ENCODE measurements at regions not wholly inside any gene's neighbourhood (a gene's known extent, or its start where the extent isn't known, plus 50 kb on each side); places are given as distances from the start of the nearest gene placed in this dataset.
A peak's percentile ranks its signal among the peaks of the same experiment; 100 is the strongest.

DNA sequence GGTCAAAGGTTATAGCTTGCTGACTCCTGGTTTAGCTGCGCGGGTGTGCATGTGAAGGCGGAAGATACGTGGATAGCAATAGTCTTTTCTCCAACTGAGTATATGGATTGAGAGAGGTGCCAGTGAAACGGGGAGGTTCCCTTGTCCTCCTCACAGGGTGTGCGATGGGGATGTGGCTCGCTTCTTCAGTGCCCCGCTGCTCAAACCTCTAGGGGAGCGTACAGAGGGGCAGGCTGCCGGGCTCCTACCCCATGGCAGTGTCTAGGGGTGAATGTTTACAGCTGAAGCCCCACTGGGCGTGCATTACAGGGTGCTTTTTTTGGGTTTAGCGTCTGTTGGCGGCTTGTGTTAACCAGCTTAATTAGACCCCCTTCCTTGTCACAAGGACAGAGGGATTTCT, 438.5 kb downstream of the CCSER2 start:
- Mint-ChIP-seq H3K9me3 (peaks cover 8% of the 10 kb centered on the region), H3K27ac (no peak overlapping the region), H3K36me3 (no peaks in the 10 kb centered on the region), H3K4me1 (no peaks in the 10 kb centered on the region), H3K4me3 (no peak overlapping the region), H3K27me3 (no peaks in the 10 kb centered on the region)
- no peak for ATAC-seq

DNA sequence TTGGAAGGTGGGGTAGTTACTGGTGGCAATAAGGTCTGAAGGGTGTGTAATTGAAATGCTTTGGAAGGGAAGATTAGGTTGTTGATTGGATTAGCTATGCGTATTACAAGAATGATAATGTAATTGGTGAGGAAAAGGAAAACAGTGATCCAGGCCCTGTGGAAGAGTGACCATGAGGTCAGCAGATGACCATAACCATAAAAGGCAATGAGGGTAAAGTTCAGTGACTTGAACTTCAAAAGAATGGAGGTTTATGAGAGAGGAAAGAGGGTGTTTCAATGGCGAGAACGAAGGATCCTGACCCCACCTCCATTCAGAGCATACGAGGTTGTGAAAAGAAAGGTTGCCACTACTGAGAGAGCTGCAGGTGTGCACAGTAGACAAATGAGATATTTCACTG, 439.7 kb downstream of the CCSER2 start:
- H3K27ac Mint-ChIP-seq = no peak overlapping the region
- H3K27me3 Mint-ChIP-seq = no peaks in the 10 kb centered on the region

DNA sequence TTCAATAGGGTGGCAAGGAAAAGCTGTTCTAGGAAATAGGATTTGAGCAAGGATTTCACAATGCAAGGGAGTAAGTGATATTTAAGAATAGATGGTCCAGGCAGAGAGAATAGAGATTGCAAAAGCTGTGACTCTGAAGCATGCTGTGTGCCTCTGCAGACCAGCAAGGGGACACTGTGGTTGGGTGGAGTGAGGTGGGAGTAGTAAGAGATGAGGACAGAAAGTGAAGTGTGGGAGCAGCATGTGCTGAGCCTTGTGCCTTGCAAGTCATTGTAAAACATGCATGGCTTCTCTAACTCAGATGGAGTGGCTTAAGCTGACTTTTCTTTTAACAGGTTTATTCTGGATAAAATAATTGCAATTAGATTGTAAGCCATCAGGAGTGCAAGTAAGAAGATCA, 442.4 kb downstream of the CCSER2 start:
- Mint-ChIP-seq H3K4me1 (no peaks in the 10 kb centered on the region), H3K9me3 (peaks cover 8% of the 10 kb centered on the region), H3K36me3 (no peaks in the 10 kb centered on the region), H3K4me3 (no peak overlapping the region), H3K27me3 (no peaks in the 10 kb centered on the region), H3K27ac (no peak overlapping the region)
- ATAC-seq = no peak

More for the DNA sequence above, 439.7 kb downstream of the CCSER2 start:
- H3K9me3 Mint-ChIP-seq = peaks cover 8% of the 10 kb centered on the region
- no peak overlapping the region for H3K4me3 Mint-ChIP-seq
- H3K36me3 Mint-ChIP-seq = no peaks in the 10 kb centered on the region
- no peaks in the 10 kb centered on the region for H3K4me1 Mint-ChIP-seq
- no peak for ATAC-seq

- Mint-ChIP-seq H3K27ac (no peak overlapping the region), H3K9me3 (no peaks in the 10 kb centered on the region)
- peak; percentile 34 for ATAC-seq
Observed at GRCh38 chr10:84783386-84783785, 455.0 kb downstream of the CCSER2 start.

DNA sequence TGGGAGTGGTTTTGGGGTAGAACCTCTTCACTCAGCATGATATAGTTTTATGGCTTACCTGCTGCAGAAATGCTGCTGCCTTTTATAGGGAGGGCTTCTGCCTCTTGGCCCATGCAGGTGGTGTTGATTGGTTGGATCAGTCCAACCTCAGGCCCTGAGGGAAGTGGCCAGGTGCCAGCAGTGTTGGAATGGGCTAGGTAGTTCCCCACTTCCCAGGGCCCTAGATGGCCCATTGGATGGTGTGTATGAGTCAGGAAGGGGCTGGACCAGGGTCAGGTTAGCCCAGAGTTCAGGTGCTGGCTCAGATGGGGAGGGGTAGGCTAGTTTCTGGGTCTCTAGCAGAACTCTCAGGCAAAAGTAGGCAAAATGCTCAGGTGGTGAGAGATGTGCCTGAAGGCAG, 455.5 kb downstream of the CCSER2 start:
- ATAC-seq = no peak
- H3K27me3 Mint-ChIP-seq = peaks cover 15% of the 10 kb centered on the region
- H3K4me1 Mint-ChIP-seq = no peaks in the 10 kb centered on the region
- H3K27ac Mint-ChIP-seq = no peak overlapping the region
- no peaks in the 10 kb centered on the region for H3K9me3 Mint-ChIP-seq
- H3K4me3 Mint-ChIP-seq = no peak overlapping the region
- H3K36me3 Mint-ChIP-seq = no peaks in the 10 kb centered on the region

More at GRCh38 chr10:84783386-84783785, 455.0 kb downstream of the CCSER2 start:
- Mint-ChIP-seq H3K27me3 (peaks cover 15% of the 10 kb centered on the region), H3K36me3 (no peaks in the 10 kb centered on the region), H3K4me3 (no peak overlapping the region), H3K4me1 (no peaks in the 10 kb centered on the region)

DNA sequence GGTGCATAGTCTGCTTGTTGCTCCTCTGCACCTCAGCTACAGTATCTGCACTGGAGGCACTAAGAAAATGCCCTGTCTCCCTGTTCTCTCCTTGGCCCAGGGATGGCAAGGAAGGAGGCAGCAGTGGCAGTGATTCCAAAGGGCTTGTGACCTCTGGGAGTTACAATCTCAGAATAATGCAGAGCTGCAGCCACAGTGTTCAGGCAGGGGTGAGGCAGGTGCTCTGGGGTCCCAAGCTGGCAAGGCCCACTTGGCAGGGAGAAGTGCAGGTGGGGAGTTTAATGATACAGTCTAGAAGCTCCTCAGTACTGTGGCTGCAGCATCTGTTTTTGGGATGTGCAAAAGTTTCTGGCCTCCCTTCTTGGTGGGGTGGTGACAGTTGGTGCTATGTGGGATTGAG, 456.4 kb downstream of the CCSER2 start:
- H3K36me3 Mint-ChIP-seq = no peaks in the 10 kb centered on the region
- no peaks in the 10 kb centered on the region for H3K4me1 Mint-ChIP-seq
- H3K9me3 Mint-ChIP-seq = no peaks in the 10 kb centered on the region
- peaks cover 15% of the 10 kb centered on the region for H3K27me3 Mint-ChIP-seq
- ATAC-seq = no peak
- H3K4me3 Mint-ChIP-seq = no peak overlapping the region
- no peak overlapping the region for H3K27ac Mint-ChIP-seq

GRCh38 chr10:84789026-84789425, 460.6 kb downstream of the CCSER2 start:
- Mint-ChIP-seq H3K4me1 (no peaks in the 10 kb centered on the region), H3K27me3 (peaks cover under 1% of the 10 kb centered on the region), H3K36me3 (no peaks in the 10 kb centered on the region), H3K9me3 (no peaks in the 10 kb centered on the region), H3K27ac (no peak overlapping the region), H3K4me3 (no peak overlapping the region)
- no peak for ATAC-seq

- H3K27ac Mint-ChIP-seq = no peak overlapping the region
- H3K4me3 Mint-ChIP-seq = no peak overlapping the region
- no peaks in the 10 kb centered on the region for H3K27me3 Mint-ChIP-seq
- ATAC-seq = no peak
- no peaks in the 10 kb centered on the region for H3K36me3 Mint-ChIP-seq
- no peaks in the 10 kb centered on the region for H3K4me1 Mint-ChIP-seq
- H3K9me3 Mint-ChIP-seq = no peaks in the 10 kb centered on the region
Observed at GRCh38 chr10:84798312-84798711, 469.9 kb downstream of the CCSER2 start.

GRCh38 chr10:84801156-84801555, 472.8 kb downstream of the CCSER2 start:
- ATAC-seq = no peak
- Mint-ChIP-seq H3K36me3 (no peaks in the 10 kb centered on the region), H3K4me3 (no peak overlapping the region), H3K27me3 (no peaks in the 10 kb centered on the region), H3K27ac (no peak overlapping the region), H3K4me1 (no peaks in the 10 kb centered on the region), H3K9me3 (peaks cover 3% of the 10 kb centered on the region)

- H3K4me1 Mint-ChIP-seq = no peaks in the 10 kb centered on the region
- no peaks in the 10 kb centered on the region for H3K36me3 Mint-ChIP-seq
- H3K4me3 Mint-ChIP-seq = no peak overlapping the region
- no peaks in the 10 kb centered on the region for H3K27me3 Mint-ChIP-seq
- H3K9me3 Mint-ChIP-seq = peaks cover 3% of the 10 kb centered on the region
- ATAC-seq = no peak
- no peak overlapping the region for H3K27ac Mint-ChIP-seq
Observed at GRCh38 chr10:84801916-84802315, 473.5 kb downstream of the CCSER2 start.

GRCh38 chr10:84805149-84805548, 476.8 kb downstream of the CCSER2 start:
- no peak for ATAC-seq
- Mint-ChIP-seq H3K9me3 (peaks cover 3% of the 10 kb centered on the region), H3K36me3 (no peaks in the 10 kb centered on the region), H3K4me1 (no peaks in the 10 kb centered on the region), H3K4me3 (no peak overlapping the region), H3K27ac (no peak overlapping the region), H3K27me3 (no peaks in the 10 kb centered on the region)

- Mint-ChIP-seq H3K27ac (no peak overlapping the region), H3K9me3 (no peaks in the 10 kb centered on the region), H3K4me3 (no peak overlapping the region), H3K27me3 (no peaks in the 10 kb centered on the region), H3K36me3 (no peaks in the 10 kb centered on the region), H3K4me1 (no peaks in the 10 kb centered on the region)
- ATAC-seq = no peak
Observed at GRCh38 chr10:84811113-84811512, 482.7 kb downstream of the CCSER2 start.

GRCh38 chr10:84818961-84819360, 490.6 kb downstream of the CCSER2 start:
- no peak for ATAC-seq
- no peaks in the 10 kb centered on the region for H3K4me1 Mint-ChIP-seq
- peaks cover 9% of the 10 kb centered on the region for H3K27me3 Mint-ChIP-seq
- no peak overlapping the region for H3K27ac Mint-ChIP-seq
- H3K4me3 Mint-ChIP-seq = no peak overlapping the region
- H3K9me3 Mint-ChIP-seq = no peaks in the 10 kb centered on the region
- no peaks in the 10 kb centered on the region for H3K36me3 Mint-ChIP-seq

DNA sequence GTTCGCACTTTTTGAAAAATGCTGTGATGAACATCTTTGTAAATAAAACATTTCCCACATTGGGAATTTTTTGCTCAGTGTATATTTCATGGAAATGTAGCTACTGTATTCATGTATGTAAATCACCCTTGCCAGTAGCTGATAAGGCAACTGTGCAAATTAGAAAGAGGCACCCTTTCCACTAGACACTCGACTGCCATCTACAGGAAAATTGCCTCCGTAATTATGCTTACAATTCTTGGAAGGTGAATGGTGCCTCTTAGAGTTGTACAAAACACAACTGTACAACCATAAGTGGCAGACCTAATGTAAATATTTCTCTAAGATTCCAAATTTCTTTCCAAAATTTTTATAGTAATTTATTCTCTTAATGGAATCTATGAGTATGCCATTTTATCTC, 491.7 kb downstream of the CCSER2 start:
- H3K27me3 Mint-ChIP-seq = peaks cover 9% of the 10 kb centered on the region
- no peak overlapping the region for H3K27ac Mint-ChIP-seq
- no peak for ATAC-seq
- H3K4me1 Mint-ChIP-seq = no peaks in the 10 kb centered on the region
- no peaks in the 10 kb centered on the region for H3K36me3 Mint-ChIP-seq
- no peak overlapping the region for H3K4me3 Mint-ChIP-seq
- H3K9me3 Mint-ChIP-seq = no peaks in the 10 kb centered on the region

GRCh38 chr10:84820596-84820995, 492.2 kb downstream of the CCSER2 start:
- no peaks in the 10 kb centered on the region for H3K4me1 Mint-ChIP-seq
- no peak for ATAC-seq
- no peaks in the 10 kb centered on the region for H3K36me3 Mint-ChIP-seq
- no peak overlapping the region for H3K27ac Mint-ChIP-seq
- H3K4me3 Mint-ChIP-seq = no peak overlapping the region
- no peaks in the 10 kb centered on the region for H3K9me3 Mint-ChIP-seq
- H3K27me3 Mint-ChIP-seq = peaks cover 9% of the 10 kb centered on the region

DNA sequence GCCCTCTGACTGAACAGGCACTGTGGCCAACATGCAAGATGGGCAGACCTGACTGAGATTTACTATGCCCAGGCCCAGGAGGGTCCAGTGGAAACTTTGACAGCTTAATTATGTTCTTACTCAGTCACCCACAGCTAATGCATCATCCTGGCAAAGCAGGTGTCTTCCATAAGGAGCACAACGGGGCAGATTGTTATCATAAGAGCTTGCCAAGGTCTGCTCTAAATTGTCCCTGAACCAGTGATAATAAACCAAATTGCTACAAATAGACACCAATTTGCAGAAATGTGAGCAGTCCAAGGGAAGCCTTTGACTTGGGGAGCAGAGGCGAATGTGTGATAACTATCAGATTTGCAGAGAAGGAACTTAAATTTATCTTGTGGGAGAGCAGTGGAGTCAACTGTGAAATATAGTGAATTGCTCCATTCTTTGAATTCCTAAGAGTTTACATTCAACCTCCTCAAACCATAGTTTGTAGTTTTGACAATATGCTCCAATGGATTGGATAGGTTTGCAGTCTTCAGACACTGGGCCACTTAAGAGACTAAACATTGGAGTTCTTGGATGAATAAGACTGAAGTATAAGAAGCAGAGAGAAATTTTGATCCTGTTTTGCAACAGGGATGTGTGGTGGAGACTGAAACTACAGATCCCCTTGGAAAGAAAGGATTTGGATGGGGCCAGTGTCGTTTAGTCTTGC, 494.7 kb downstream of the CCSER2 start:
- Mint-ChIP-seq H3K27ac (no peak overlapping the region), H3K9me3 (no peaks in the 10 kb centered on the region), H3K4me3 (no peak overlapping the region), H3K27me3 (peaks cover 9% of the 10 kb centered on the region), H3K4me1 (no peaks in the 10 kb centered on the region), H3K36me3 (no peaks in the 10 kb centered on the region)
- no peak for ATAC-seq

GRCh38 chr10:84824525-84824924, 496.1 kb downstream of the CCSER2 start:
- H3K27me3 Mint-ChIP-seq = no peaks in the 10 kb centered on the region
- H3K4me3 Mint-ChIP-seq = no peak overlapping the region
- H3K4me1 Mint-ChIP-seq = no peaks in the 10 kb centered on the region
- H3K27ac Mint-ChIP-seq = no peak overlapping the region
- H3K36me3 Mint-ChIP-seq = no peaks in the 10 kb centered on the region
- no peak for ATAC-seq
- H3K9me3 Mint-ChIP-seq = no peaks in the 10 kb centered on the region

All from stimulated activated memory B cell treated with anti-CD40 and anti-IgM and Interleukin-4, amounts not matched to agents 10 μg/mL and 1 μg/mL and 100 μg/mL, for 72 hours (primary cell).